ENCODE measurements at regions not wholly inside any gene's neighbourhood (a gene's known extent, or its start where the extent isn't known, plus 50 kb on each side); places are given as distances from the start of the nearest gene placed in this dataset.
A peak's percentile ranks its signal among the peaks of the same experiment; 100 is the strongest.
"Not testable (repeated sequence)": the region's sequence is repeated elsewhere in the genome, so short reads cannot be mapped to it uniquely, and the experiment has no call there.

DNA sequence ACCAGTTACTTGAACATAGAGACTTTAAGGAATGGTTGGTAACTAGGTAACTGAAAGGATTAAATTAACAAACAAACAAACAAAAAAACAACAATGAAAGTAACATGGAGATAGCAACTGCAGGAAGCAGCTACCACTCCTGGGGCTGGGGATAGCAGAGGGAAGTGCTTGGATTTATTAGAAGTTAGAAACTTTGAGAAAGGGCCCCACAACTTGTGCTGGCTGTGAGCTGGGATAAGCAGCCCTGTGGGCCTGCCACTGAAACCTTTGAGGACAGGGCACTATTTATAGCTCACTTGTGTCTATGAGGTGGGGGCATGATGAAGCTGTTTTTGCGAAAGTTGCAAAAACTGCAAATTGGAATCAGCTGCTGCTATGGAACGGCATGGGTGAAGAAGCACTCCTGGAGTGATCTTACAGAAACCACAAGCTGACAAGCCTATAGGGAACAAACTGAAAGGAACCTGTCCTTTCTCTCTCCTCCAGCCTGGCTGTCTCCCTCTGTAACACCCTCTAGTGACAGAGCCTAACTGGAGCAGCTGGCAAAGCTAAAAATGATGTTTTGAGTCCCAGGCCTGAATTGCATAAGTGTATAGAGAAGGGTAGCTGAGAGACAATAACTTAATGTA, 91.4 kb upstream of the RANBP6 start:
- DNase-seq = peak; percentile 85 to 96 (median 93)
- Histone ChIP-seq H3K4me1 (ENCODE audit: control extremely low read depth in 1 of 4, control insufficient read depth in 4 of 4, insufficient read depth in 4 of 4, low read length in 3 of 4) (peaks cover 0 to 10% (median 7%) of the 10 kb centered on the region in 4 experiments), H3K9me3 (ENCODE audit: control extremely low read depth in 1 of 5, control insufficient read depth in 4 of 5, insufficient read depth in 2 of 5, low read depth in 1 of 5, low read length in 4 of 5) (no peaks in the 10 kb centered on the region), H3K27me3 (replicated peaks in 2 of 5; ENCODE audit: control insufficient read depth in 4 of 5, insufficient read depth in 5 of 5, low read length in 4 of 5) (no peaks in the 10 kb centered on the region), H3K4me3 (ENCODE audit: control insufficient read depth in 1 of 7, extremely low read depth in 1 of 7, insufficient read depth in 4 of 7, low read depth in 2 of 7, low read length in 6 of 7) (peak overlapping the region in 2 of 7 experiments; percentile 22 to 23), H3K27ac (ENCODE audit: insufficient read depth in 1 of 2, low read depth in 1 of 2, low read length in 2 of 2, poor library complexity in 1 of 2, severe bottlenecking in 2 of 2) (peak overlapping the region; percentile 3 to 82), H3K36me3 (ENCODE audit: control insufficient read depth in 4 of 4, insufficient read depth in 4 of 4, low read length in 3 of 4) (no peaks in the 10 kb centered on the region)
- WGBS (ENCODE audit: insufficient coverage) = 0% methylated on average over 2 of the region's 2 CpGs
- POLR2A ChIA-PET = no interaction called here
- CTCF ChIA-PET = interaction anchor here (0.8 to 3.8 kb wide), 5 partner anchors 38 to 242 kb away, joined by 3 to 23 read pairs (median 3); no protein-coding TSS in a partner anchor

DNA sequence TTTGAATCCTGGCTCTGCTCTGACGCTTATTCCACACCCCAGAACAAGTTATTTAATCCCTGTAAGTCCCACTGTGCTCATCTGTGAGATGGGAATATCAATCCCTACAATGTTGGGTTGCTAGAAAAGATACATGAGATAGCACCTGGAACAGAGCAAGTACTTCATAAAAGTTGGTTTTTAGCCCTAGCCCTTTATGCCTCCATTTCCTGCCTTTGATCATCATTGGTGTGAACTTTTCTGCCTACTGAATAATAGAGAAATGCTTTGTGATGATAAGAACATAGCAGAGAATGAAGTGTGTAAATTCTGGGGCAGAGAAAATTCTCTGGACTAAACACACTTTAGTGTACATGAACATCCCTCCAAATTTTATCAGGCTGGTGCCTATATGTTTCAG, 90.3 kb upstream of the RANBP6 start:
- peaks cover 0 to 10% (median 7%) of the 10 kb centered on the region in 4 experiments for H3K4me1 ChIP-seq (ENCODE audit: control extremely low read depth in 1 of 4, control insufficient read depth in 4 of 4, insufficient read depth in 4 of 4, low read length in 3 of 4)
- ChIA-PET CTCF (interaction anchor here (3.8 kb wide), 1 partner anchor 52 kb away, joined by 23 read pairs; no protein-coding TSS in a partner anchor), POLR2A (no interaction called here)
- peak overlapping the region in 1 of 2 experiments; percentile 82 for H3K27ac ChIP-seq (ENCODE audit: insufficient read depth in 1 of 2, low read depth in 1 of 2, low read length in 2 of 2, poor library complexity in 1 of 2, severe bottlenecking in 2 of 2)
- peak in 1 of 3 donors; percentile 3 for DNase-seq
- WGBS (ENCODE audit: insufficient coverage) = no CpG with 5 or more reads among the region's 1 CpG
- no peaks in the 10 kb centered on the region for H3K9me3 ChIP-seq (ENCODE audit: control extremely low read depth in 1 of 5, control insufficient read depth in 4 of 5, insufficient read depth in 2 of 5, low read depth in 1 of 5, low read length in 4 of 5)
- H3K27me3 ChIP-seq (replicated peaks in 2 of 5; ENCODE audit: control insufficient read depth in 4 of 5, insufficient read depth in 5 of 5, low read length in 4 of 5) = no peaks in the 10 kb centered on the region
- no peak overlapping the region for H3K4me3 ChIP-seq (ENCODE audit: control insufficient read depth in 1 of 7, extremely low read depth in 1 of 7, insufficient read depth in 4 of 7, low read depth in 2 of 7, low read length in 6 of 7)
- H3K36me3 ChIP-seq (ENCODE audit: control insufficient read depth in 4 of 4, insufficient read depth in 4 of 4, low read length in 3 of 4) = no peaks in the 10 kb centered on the region

DNA sequence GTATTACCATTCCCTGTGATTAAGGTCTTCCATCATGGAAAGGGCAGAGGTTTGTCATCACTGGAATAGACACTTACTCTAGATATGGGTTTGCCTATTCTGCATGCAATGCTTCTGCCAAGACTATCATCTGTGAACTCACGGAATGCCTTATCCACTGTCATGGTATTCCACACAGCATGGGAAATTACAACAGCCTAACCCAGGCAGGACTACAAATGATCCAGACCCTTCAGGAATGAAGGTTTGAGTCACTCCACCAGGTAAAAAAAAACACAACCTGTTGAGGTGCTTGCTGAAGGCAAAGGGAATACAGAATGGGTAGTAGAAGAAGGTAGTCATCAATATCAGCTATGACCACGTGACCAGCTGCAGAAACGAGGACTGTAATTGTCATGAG, 89.0 kb upstream of the RANBP6 start:
- H3K27me3 ChIP-seq (replicated peaks in 2 of 5; ENCODE audit: control insufficient read depth in 4 of 5, insufficient read depth in 5 of 5, low read length in 4 of 5); DNase-seq; H3K27ac ChIP-seq (ENCODE audit: insufficient read depth in 1 of 2, low read depth in 1 of 2, low read length in 2 of 2, poor library complexity in 1 of 2, severe bottlenecking in 2 of 2); CTCF ChIA-PET; H3K9me3 ChIP-seq (ENCODE audit: control extremely low read depth in 1 of 5, control insufficient read depth in 4 of 5, insufficient read depth in 2 of 5, low read depth in 1 of 5, low read length in 4 of 5); POLR2A ChIA-PET; H3K36me3 ChIP-seq (ENCODE audit: control insufficient read depth in 4 of 4, insufficient read depth in 4 of 4, low read length in 3 of 4); H3K4me3 ChIP-seq (ENCODE audit: control insufficient read depth in 1 of 7, extremely low read depth in 1 of 7, insufficient read depth in 4 of 7, low read depth in 2 of 7, low read length in 6 of 7): not testable (repeated sequence)
- WGBS (ENCODE audit: insufficient coverage) = no CpG with 5 or more reads among the region's 3 CpGs
- H3K4me1 ChIP-seq (ENCODE audit: control extremely low read depth in 1 of 4, control insufficient read depth in 4 of 4, insufficient read depth in 4 of 4, low read length in 3 of 4) = peaks cover 0 to 10% (median 7%) of the 10 kb centered on the region in 4 experiments

DNA sequence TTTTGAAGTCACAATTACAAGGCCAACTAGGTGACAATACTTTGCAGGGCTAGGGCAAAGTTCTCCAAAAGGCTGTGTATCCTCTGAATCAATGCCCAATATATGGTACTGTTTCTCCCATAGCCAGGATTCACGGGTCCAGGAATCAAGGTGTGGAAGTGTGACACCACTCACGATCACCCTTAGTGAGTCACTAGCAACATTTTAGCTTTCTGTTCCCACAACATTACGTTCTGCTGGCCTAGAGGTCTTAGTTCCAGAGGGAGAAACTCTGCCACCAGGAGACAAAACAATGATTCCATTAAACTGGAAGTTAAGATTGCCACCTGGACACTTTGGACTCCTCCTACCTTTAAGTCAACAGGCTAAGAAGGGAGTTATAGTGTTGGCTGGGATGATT, 88.5 kb upstream of the RANBP6 start:
- H3K27ac ChIP-seq (ENCODE audit: insufficient read depth in 1 of 2, low read depth in 1 of 2, low read length in 2 of 2, poor library complexity in 1 of 2, severe bottlenecking in 2 of 2); H3K27me3 ChIP-seq (replicated peaks in 2 of 5; ENCODE audit: control insufficient read depth in 4 of 5, insufficient read depth in 5 of 5, low read length in 4 of 5); H3K9me3 ChIP-seq (ENCODE audit: control extremely low read depth in 1 of 5, control insufficient read depth in 4 of 5, insufficient read depth in 2 of 5, low read depth in 1 of 5, low read length in 4 of 5); POLR2A ChIA-PET; CTCF ChIA-PET; DNase-seq; H3K36me3 ChIP-seq (ENCODE audit: control insufficient read depth in 4 of 4, insufficient read depth in 4 of 4, low read length in 3 of 4); H3K4me3 ChIP-seq (ENCODE audit: control insufficient read depth in 1 of 7, extremely low read depth in 1 of 7, insufficient read depth in 4 of 7, low read depth in 2 of 7, low read length in 6 of 7): not testable (repeated sequence)
- H3K4me1 ChIP-seq (ENCODE audit: control extremely low read depth in 1 of 4, control insufficient read depth in 4 of 4, insufficient read depth in 4 of 4, low read length in 3 of 4) = peaks cover 0 to 10% (median 7%) of the 10 kb centered on the region in 4 experiments
- WGBS (ENCODE audit: insufficient coverage) = 100% methylated on average over 2 of the region's 3 CpGs

DNA sequence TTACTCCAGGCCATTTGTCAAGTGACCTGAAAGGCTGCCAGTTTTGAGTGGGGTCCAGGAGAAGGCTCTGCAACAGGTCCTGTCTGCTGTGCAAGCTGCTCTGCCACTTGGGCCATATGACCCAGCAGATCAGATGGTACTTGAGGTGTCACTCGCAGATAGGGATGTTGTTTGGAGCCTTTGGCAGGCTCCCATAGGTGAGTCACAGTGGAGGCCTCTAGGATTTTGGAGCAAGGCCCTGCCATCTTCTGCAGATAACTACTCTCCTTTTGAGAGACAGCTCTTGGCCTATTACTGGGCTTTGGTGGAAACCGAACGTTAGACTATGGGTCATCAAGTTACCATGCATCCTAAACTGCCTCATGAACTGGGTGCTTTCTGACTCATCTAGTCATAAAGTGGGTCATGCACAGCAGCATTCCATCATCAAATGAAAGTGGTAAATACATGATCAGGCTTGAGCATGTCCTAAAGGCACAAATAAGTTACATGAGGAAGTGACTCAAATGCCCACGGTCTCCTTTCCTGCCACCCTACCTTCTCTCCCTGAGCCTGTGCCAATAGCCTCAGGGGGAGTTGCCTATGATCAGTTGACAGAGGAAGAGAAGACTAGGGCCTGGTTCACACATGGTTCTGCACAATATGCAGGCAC, 87.0 kb upstream of the RANBP6 start:
- CTCF ChIA-PET; H3K27ac ChIP-seq (ENCODE audit: insufficient read depth in 1 of 2, low read depth in 1 of 2, low read length in 2 of 2, poor library complexity in 1 of 2, severe bottlenecking in 2 of 2); POLR2A ChIA-PET; H3K4me3 ChIP-seq (ENCODE audit: control insufficient read depth in 1 of 7, extremely low read depth in 1 of 7, insufficient read depth in 4 of 7, low read depth in 2 of 7, low read length in 6 of 7); H3K36me3 ChIP-seq (ENCODE audit: control insufficient read depth in 4 of 4, insufficient read depth in 4 of 4, low read length in 3 of 4); H3K9me3 ChIP-seq (ENCODE audit: control extremely low read depth in 1 of 5, control insufficient read depth in 4 of 5, insufficient read depth in 2 of 5, low read depth in 1 of 5, low read length in 4 of 5); H3K4me1 ChIP-seq (ENCODE audit: control extremely low read depth in 1 of 4, control insufficient read depth in 4 of 4, insufficient read depth in 4 of 4, low read length in 3 of 4); H3K27me3 ChIP-seq (replicated peaks in 2 of 5; ENCODE audit: control insufficient read depth in 4 of 5, insufficient read depth in 5 of 5, low read length in 4 of 5): not testable (repeated sequence)
- 97% methylated on average over 3 of the region's 4 CpGs for WGBS (ENCODE audit: insufficient coverage)
- peak in 2 of 3 donors; percentile 17 to 31 for DNase-seq

DNA sequence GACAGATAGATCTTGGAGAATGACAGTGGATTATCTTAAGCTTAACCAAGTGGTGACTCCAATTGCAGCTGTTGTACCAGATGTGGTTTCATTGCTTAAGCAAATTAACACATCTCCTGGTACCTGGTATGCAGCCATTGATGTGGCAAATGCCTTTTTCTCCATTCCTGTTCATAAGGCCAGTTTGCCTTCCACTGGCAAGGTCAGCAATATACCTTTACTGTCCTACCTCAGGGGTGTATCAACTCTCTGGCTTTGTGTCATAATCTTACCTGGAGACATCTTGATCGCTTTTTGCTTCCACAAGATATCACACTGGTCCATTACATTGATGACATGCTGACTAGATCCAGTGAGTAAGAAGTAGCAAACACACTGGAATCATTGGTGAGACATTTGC, 86.3 kb upstream of the RANBP6 start:
- POLR2A ChIA-PET = not testable (repeated sequence)

DNA sequence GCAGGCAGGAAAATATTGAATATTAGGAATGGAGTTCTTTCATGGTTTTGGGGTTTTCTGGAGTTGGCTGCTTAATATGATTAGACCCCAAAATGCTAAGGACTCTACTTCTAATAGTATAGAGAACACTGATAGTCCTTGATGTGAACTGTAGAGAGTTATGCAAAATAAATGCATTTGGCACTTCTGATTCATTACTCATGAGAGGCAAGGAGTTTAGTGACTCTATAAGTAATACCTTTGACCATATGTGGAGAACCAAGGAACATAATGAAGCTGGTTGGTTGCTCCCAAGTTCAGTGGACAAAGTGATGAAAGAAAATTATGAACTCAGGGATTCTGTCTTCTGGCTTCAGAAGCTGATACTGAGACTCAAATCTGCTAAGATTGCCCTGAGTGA, 83.9 kb upstream of the RANBP6 start:
- H3K27ac ChIP-seq (ENCODE audit: insufficient read depth in 1 of 2, low read depth in 1 of 2, low read length in 2 of 2, poor library complexity in 1 of 2, severe bottlenecking in 2 of 2); H3K9me3 ChIP-seq (ENCODE audit: control extremely low read depth in 1 of 5, control insufficient read depth in 4 of 5, insufficient read depth in 2 of 5, low read depth in 1 of 5, low read length in 4 of 5); H3K4me3 ChIP-seq (ENCODE audit: control insufficient read depth in 1 of 7, extremely low read depth in 1 of 7, insufficient read depth in 4 of 7, low read depth in 2 of 7, low read length in 6 of 7); CTCF ChIA-PET; H3K36me3 ChIP-seq (ENCODE audit: control insufficient read depth in 4 of 4, insufficient read depth in 4 of 4, low read length in 3 of 4); POLR2A ChIA-PET; H3K27me3 ChIP-seq (replicated peaks in 2 of 5; ENCODE audit: control insufficient read depth in 4 of 5, insufficient read depth in 5 of 5, low read length in 4 of 5); H3K4me1 ChIP-seq (ENCODE audit: control extremely low read depth in 1 of 4, control insufficient read depth in 4 of 4, insufficient read depth in 4 of 4, low read length in 3 of 4); DNase-seq: not testable (repeated sequence)

More for the DNA sequence above, 86.3 kb upstream of the RANBP6 start:
- H3K36me3 ChIP-seq (ENCODE audit: control insufficient read depth in 4 of 4, insufficient read depth in 4 of 4, low read length in 3 of 4); H3K4me3 ChIP-seq (ENCODE audit: control insufficient read depth in 1 of 7, extremely low read depth in 1 of 7, insufficient read depth in 4 of 7, low read depth in 2 of 7, low read length in 6 of 7); H3K4me1 ChIP-seq (ENCODE audit: control extremely low read depth in 1 of 4, control insufficient read depth in 4 of 4, insufficient read depth in 4 of 4, low read length in 3 of 4); H3K9me3 ChIP-seq (ENCODE audit: control extremely low read depth in 1 of 5, control insufficient read depth in 4 of 5, insufficient read depth in 2 of 5, low read depth in 1 of 5, low read length in 4 of 5); DNase-seq; H3K27ac ChIP-seq (ENCODE audit: insufficient read depth in 1 of 2, low read depth in 1 of 2, low read length in 2 of 2, poor library complexity in 1 of 2, severe bottlenecking in 2 of 2); H3K27me3 ChIP-seq (replicated peaks in 2 of 5; ENCODE audit: control insufficient read depth in 4 of 5, insufficient read depth in 5 of 5, low read length in 4 of 5); CTCF ChIA-PET: not testable (repeated sequence)
- WGBS (ENCODE audit: insufficient coverage) = 100% methylated on average over 1 of the region's 1 CpG

Measured in common myeloid progenitor, CD34-positive (primary cell).